HG03280 (cell line): ENCODE measurements at regions not wholly inside any gene's neighbourhood (a gene's known extent, or its start where the extent isn't known, plus 50 kb on each side); places are given as distances from the start of the nearest gene placed in this dataset.

Experiments used
- ATAC-seq: cut with Tn5 transposase; IDR thresholded peaks from one replicate; pipeline ENCODE4 v1.9.1; 2021; ENCODE audit warnings: mild to moderate bottlenecking, moderate library complexity; ENCODE audit not compliant: unreplicated experiment

- ATAC-seq = no peak
Measured at GRCh38 chr14:100399052-100399849, 76.1 kb downstream of the SLC25A47 start.

- ATAC-seq = no peak
Measured at GRCh38 chr14:100400115-100400514, 77.0 kb downstream of the SLC25A47 start.

DNA sequence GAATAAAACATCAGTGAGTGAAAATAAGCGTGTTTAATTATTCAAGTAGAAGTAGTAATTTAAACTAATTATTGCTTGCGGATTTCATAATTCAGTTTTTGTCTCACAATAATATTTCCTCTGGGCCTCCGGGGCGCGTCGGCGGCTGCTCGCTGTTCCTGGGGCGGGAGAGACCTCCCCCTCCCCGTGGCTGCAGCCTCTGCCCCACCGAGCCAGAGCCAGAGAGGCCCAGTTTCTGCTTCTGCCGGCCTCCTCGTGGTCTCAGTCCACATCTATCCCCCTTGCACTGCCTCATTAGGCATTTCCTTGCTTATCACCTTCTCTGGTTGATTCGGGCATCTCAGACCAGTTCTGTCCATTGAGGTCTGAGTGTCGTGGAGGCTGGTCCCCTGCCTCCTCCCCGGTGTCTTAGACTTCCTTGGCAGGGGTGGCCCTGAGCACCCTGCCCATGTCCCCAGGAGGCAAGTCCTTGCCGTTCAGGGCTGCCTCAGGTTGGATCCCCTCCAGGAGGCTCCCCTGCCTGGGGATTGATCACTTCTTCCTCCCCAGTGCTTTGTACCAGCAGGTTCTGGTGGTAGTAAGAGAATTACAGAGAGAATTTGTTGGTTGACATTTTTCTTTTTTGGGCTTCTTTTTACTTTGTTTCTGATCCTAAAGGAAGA is 78.0 kb downstream of the SLC25A47 start:
- no peak for ATAC-seq

DNA sequence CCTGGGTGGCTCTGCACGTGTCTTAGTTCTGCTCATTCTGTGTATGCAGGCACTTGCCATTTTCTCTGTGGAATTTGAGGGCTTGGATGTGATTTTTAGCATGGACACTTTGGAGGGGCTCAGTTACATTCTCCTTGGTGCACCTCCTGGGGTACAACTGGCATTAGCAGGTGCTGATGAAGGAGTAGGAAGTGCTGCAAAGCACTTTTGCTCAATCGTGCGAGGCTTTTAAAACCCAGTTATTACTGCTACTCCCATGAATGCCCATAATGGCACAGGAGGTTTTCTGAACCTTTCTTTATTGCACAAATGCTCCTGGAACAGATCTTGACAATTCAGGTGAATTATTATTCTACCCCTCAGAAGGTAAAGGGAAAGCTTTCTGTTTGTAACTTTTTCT is 78.7 kb downstream of the SLC25A47 start:
- ATAC-seq = no peak

DNA sequence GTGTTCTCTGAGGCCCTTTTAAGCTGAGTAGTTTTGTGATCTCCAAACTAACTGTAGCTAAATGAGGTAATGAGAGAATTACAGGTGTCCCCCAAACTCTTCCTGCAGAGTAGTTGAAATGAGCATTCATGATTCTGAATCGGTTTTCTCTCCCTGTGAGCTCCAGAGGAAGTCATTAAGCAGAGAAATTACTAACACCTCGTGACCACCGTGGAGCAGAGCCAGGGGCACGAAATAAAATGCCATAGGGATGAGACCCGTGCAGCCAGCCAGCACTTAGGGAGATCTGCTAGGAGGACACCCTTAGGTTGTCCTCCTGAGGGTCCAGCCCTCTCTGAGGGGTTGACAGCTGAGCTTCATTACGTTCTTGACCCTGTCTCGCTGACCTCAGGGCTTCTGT is 79.5 kb downstream of the SLC25A47 start:
- ATAC-seq = no peak

DNA sequence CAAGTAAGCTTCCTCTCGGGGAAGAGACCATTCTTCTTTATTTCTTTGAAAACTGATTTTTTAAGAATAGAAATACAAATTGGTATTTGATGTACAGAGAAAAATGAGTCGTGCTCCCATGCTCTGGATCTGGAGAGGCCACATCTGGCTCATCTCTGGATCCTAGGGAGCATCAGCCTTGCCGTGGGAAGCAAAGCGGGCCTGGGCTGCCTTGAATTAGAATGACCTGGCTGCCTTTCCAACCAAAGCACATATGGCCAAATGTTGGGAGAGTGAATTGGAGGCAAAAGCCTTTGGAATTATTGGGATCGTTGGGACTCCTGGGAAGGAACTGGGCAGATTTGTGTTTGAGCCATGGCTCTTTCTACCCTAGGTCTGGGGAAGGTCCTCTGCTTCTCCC is 80.0 kb downstream of the SLC25A47 start:
- no peak for ATAC-seq

DNA sequence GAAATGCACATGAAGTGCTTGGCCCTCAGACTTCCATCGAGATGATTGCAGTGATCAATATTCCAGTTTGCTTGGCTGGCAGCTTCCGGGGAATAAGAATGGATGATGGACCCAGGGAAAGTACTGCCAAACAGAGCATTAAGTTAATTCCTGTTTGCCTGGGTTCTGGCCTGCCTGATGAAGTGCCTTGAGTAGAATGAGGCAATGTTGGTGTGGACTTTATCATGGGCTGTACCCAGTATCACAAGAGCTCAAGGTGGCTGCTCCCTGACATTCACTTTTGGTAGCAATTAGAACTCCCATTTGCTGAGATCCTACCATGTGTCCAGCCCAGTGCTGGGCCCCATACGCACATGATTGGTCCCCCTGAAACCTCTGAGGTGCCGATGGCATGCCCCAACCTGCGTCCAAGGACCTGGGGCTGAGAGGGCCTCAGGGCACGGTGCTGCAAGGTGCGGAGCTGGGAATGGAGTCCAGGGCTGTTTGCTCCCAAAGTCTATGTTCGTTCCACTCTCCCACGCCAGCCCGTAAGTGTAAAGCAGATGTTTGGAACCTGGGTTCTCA is 80.7 kb downstream of the SLC25A47 start:
- ATAC-seq = no peak

- ATAC-seq = no peak
Measured at GRCh38 chr14:100404419-100404818, 81.3 kb downstream of the SLC25A47 start.

- no peak for ATAC-seq
Measured at GRCh38 chr14:100405760-100406455, 82.8 kb downstream of the SLC25A47 start.

DNA sequence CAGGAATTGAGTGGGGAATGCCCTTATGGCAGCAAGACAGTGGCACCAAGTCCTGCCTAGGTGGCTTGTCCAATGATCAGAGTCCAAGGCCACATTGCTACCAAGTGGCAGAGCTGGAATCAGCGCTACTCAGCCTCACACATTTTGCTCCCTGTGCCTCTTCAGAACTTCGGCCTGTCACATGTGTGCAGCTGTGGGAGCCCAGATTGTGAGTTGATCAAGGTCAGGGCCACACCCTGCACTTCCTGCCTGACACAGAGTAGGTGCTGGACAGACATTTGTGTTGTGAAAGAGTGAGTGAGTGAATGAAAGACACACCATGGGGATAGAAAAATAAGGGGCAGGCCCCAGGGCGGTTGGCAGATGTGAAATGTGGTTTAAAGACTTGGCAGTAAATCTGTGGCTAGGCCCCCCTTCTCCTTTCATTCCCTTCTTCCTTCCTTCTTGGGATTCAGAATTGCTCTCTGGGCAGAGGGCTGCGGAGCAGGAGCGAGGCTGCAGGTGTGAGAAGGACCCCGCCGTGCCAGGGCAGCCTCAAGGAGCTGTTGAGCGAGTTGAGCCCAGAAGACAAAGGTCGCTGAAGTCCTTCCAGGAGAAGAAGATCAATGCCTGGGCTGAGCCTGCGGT is 83.5 kb downstream of the SLC25A47 start:
- ATAC-seq = no peak

DNA sequence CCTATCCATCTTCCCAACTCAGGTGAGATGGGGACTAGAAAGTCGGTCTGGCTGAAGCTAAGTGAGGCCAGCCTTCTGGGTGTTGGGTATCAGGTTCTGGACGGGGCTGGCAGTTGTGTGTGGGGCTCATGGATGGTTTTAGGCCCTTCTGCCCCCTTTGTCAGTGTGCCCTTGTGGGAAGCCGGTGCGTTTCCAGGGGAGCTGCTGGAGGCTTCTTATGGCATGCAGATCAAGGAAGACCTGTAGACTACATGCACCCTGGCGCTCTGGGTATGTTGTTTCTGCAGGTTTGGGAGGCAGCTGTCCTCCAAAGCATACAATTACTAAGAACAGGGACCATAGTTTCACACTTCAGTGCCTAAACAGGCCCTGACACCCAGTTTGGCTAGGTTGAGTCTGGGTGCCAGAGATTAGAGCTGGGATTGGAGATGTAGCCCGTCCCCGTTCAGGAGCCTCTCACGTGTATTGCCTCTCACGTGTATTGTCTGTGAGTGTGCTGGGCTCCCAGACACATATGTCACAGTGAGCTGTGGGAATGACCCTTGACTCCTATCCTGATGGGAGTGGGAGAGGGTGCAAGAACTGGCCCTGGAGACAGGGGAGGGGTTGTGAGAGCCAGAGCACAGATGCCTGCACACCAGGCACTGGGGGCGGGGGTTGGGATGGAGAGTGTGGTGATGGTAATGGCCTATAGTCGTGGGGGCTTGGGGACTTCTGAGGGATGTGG is 84.4 kb downstream of the SLC25A47 start:
- ATAC-seq = no peak

- no peak for ATAC-seq
Measured at GRCh38 chr14:100408350-100409002, 85.3 kb downstream of the SLC25A47 start.

DNA sequence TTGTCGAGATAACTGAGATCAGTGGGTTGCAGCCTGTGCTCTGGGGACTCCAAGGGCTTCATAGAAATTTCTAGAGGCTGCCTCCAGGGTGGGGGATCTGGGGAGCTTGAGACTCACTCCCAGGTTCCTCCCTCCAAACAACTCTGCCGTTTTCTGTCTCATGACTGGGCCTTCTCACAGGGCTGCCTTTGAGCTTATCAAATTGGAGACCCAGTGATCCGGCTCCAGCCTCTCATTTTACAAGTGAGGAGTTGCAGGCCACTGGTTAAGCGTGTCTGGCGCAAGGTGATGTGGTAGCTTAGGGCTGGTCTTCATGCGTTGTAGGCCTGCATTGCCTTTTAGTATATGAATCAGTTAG is 85.8 kb downstream of the SLC25A47 start:
- no peak for ATAC-seq

GRCh38 chr14:100409651-100410050 is 86.5 kb downstream of the SLC25A47 start:
- ATAC-seq = no peak

- no peak for ATAC-seq
Measured at GRCh38 chr14:100410056-100410565, 87.0 kb downstream of the SLC25A47 start.

- ATAC-seq = no peak
Measured at GRCh38 chr14:100413699-100414098, 90.6 kb downstream of the SLC25A47 start.

DNA sequence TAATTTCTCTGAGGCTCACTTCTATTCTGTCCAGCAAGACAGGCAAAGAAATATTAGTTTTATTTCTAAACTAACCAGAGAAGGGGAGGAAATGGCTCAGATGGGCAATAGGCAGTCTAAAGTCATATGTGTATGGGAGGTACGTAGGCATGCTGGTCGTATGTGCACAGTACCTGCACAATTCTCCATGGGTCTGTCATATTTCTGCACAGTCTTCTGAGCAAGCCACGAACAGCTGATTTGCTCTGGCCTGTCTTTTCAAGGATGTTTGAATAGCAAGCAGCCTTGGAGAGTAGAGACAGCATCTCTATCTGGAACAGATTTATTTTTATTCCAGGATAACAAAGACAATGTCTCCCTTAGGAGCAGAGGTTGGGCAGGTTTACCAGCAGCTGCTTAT is 92.1 kb downstream of the SLC25A47 start:
- ATAC-seq = no peak

GRCh38 chr14:100416081-100416680 is 93.0 kb downstream of the SLC25A47 start:
- no peak for ATAC-seq
